Neural progenitor cell (in vitro differentiated cells): ENCODE measurements at regions not wholly inside any gene's neighbourhood (a gene's known extent, or its start where the extent isn't known, plus 50 kb on each side); places are given as distances from the start of the nearest gene placed in this dataset.

Experiments
- DNase-seq: peaks from one replicate; pipeline ENCODE4 v3.0.0-alpha.2; 2016; ENCODE audit warnings: low spot score
- H2AFZ ChIP-seq: fragments of 200-600 bp; sonication (generic); replicated peaks from 2 replicates; pipeline ENCODE4 v1.6.1; 2016; ENCODE audit warnings: antibody characterized with exemption
- H3F3A ChIP-seq: fragments of 200-600 bp; sonication (generic); 2 replicates; pipeline ENCODE4 v1.6.1; 2016; ENCODE audit warnings: antibody characterized with exemption, low read depth
- H3K27ac ChIP-seq: fragments of 200-600 bp; sonication (generic); 2 replicates; pipeline ENCODE4 v1.5.1; 2016; ENCODE audit warnings: mild to moderate bottlenecking
- H3K27me3 ChIP-seq: fragments of 200-600 bp; sonication (generic); 2 replicates; pipeline ENCODE4 v1.6.1; 2016; ENCODE audit warnings: mild to moderate bottlenecking, moderate library complexity
- H3K36me3 ChIP-seq: fragments of 200-600 bp; sonication (generic); 2 replicates; pipeline ENCODE4 v1.5.1; 2016
- H3K4me1 ChIP-seq: fragments of 200-600 bp; sonication (generic); 2 replicates; pipeline ENCODE4 v1.6.1; 2016; ENCODE audit warnings: mixed run types
- H3K4me2 ChIP-seq: fragments of 200-600 bp; sonication (generic); 2 replicates; pipeline ENCODE4 v1.6.1; 2016
- H3K4me3 ChIP-seq: fragments of 200-600 bp; sonication (generic); 2 replicates; pipeline ENCODE4 v1.5.1; 2016
- H3K79me2 ChIP-seq: fragments of 200-600 bp; sonication (generic); 2 replicates; pipeline ENCODE4 v1.6.1; 2016; ENCODE audit warnings: low read depth
- H3K9ac ChIP-seq: fragments of 200-600 bp; sonication (generic); 2 replicates; pipeline ENCODE4 v1.6.1; 2016
- H3K9me3 ChIP-seq: fragments of 200-600 bp; sonication (generic); 2 replicates; pipeline ENCODE4 v1.5.1; 2016; ENCODE audit warnings: low read depth
- H4K20me1 ChIP-seq: fragments of 200-600 bp; sonication (generic); 2 replicates; pipeline ENCODE4 v1.6.1; 2016; ENCODE audit warnings: low read depth
- H3K27ac Mint-ChIP-seq: 3 replicates; pipeline ENCODE4 v1.8.0; 2021; ENCODE audit warnings: mixed read lengths
- H3K27me3 Mint-ChIP-seq: 2 replicates; pipeline ENCODE4 v1.8.0; 2022; ENCODE audit warnings: low read depth, mild to moderate bottlenecking, inconsistent platforms, moderate library complexity, mixed read lengths; ENCODE audit not compliant: insufficient read depth
- H3K36me3 Mint-ChIP-seq: 3 replicates; pipeline ENCODE4 v1.8.0; 2021; ENCODE audit warnings: mixed read lengths
- H3K4me1 Mint-ChIP-seq: 3 replicates; pipeline ENCODE4 v1.8.0; 2021; ENCODE audit warnings: mixed read lengths
- H3K4me3 Mint-ChIP-seq: 3 replicates; pipeline ENCODE4 v1.8.0; 2021; ENCODE audit warnings: mild to moderate bottlenecking, moderate library complexity, mixed read lengths
- H3K9me3 Mint-ChIP-seq: 3 replicates; pipeline ENCODE4 v1.8.0; 2020; ENCODE audit warnings: mixed read lengths
- CTCF ChIP-seq: fragments of 200-600 bp; sonication (generic); IDR thresholded peaks from 2 replicates; pipeline ENCODE4 v1.5.1; 2017; ENCODE audit warnings: antibody characterized with exemption, mild to moderate bottlenecking
- EZH2 ChIP-seq: fragments of 200-600 bp; sonication (generic); IDR thresholded peaks from 2 replicates; pipeline ENCODE4 v1.6.1; 2017; ENCODE audit warnings: antibody characterized with exemption, mild to moderate bottlenecking, moderate library complexity
- EZH2phosphoT487 ChIP-seq: fragments of 200-600 bp; sonication (generic); IDR thresholded peaks from 2 replicates; pipeline ENCODE4 v1.6.1; 2017; ENCODE audit warnings: antibody characterized with exemption

GRCh38 chr15:47439146-47440111 lies 277.9 kb upstream of the SEMA6D start:
- Histone ChIP-seq H3K79me2 (no peaks in the 10 kb centered on the region), H3K27me3 (no peaks in the 10 kb centered on the region), H3K9me3 (no peaks in the 10 kb centered on the region), H3K27ac (no peak overlapping the region), H3K4me3 (no peak overlapping the region), H3K36me3 (no peaks in the 10 kb centered on the region), H3K4me2 (no peak overlapping the region), H3F3A (no peaks in the 10 kb centered on the region), H2AFZ (no peak overlapping the region), H3K4me1 (no peaks in the 10 kb centered on the region), H3K9ac (no peak overlapping the region), H4K20me1 (no peaks in the 10 kb centered on the region)
- no peak for DNase-seq
- H3K4me3 Mint-ChIP-seq: no peak overlapping the region
- TF ChIP-seq CTCF (no peak), EZH2 (no peak), EZH2phosphoT487 (no peak)
- H3K27me3 Mint-ChIP-seq: no peaks in the 10 kb centered on the region
- H3K36me3 Mint-ChIP-seq: no peaks in the 10 kb centered on the region
- H3K4me1 Mint-ChIP-seq: peaks cover 5% of the 10 kb centered on the region
- peaks cover 2% of the 10 kb centered on the region for H3K9me3 Mint-ChIP-seq
- no peak overlapping the region for H3K27ac Mint-ChIP-seq

- Histone ChIP-seq H4K20me1 (no peaks in the 10 kb centered on the region), H3K9ac (no peak overlapping the region), H3K79me2 (no peaks in the 10 kb centered on the region), H3K4me2 (no peak overlapping the region), H3K9me3 (no peaks in the 10 kb centered on the region), H2AFZ (no peak overlapping the region), H3K27ac (no peak overlapping the region), H3F3A (no peaks in the 10 kb centered on the region), H3K4me3 (no peak overlapping the region), H3K27me3 (no peaks in the 10 kb centered on the region), H3K4me1 (no peaks in the 10 kb centered on the region), H3K36me3 (no peaks in the 10 kb centered on the region)
- Mint-ChIP-seq H3K36me3 (no peaks in the 10 kb centered on the region), H3K27ac (no peak overlapping the region), H3K27me3 (no peaks in the 10 kb centered on the region), H3K4me1 (no peaks in the 10 kb centered on the region), H3K4me3 (no peak overlapping the region), H3K9me3 (peaks cover 2% of the 10 kb centered on the region)
- TF ChIP-seq CTCF (no peak), EZH2phosphoT487 (no peak), EZH2 (no peak)
- no peak for DNase-seq
These were observed 274.9 kb upstream of the SEMA6D start for GRCh38 chr15:47442371-47442770.

- no peak for TF ChIP-seq EZH2phosphoT487
- TF ChIP-seq EZH2: no peak
- TF ChIP-seq CTCF: no peak
- H3K4me1 Mint-ChIP-seq: no peaks in the 10 kb centered on the region
- H3K4me1 ChIP-seq: no peaks in the 10 kb centered on the region
- H3K36me3 Mint-ChIP-seq: no peaks in the 10 kb centered on the region
- H3K27ac Mint-ChIP-seq: no peak overlapping the region
- no peak overlapping the region for H2AFZ ChIP-seq
- peaks cover 2% of the 10 kb centered on the region for H3K9me3 Mint-ChIP-seq
- H3K4me3 Mint-ChIP-seq: no peak overlapping the region
- H3K79me2 ChIP-seq: no peaks in the 10 kb centered on the region
- no peak overlapping the region for H3K9ac ChIP-seq
- no peaks in the 10 kb centered on the region for H4K20me1 ChIP-seq
- H3K4me3 ChIP-seq: no peak overlapping the region
- H3K27ac ChIP-seq: no peak overlapping the region
- H3K9me3 ChIP-seq: no peaks in the 10 kb centered on the region
- no peak for DNase-seq
- H3K27me3 Mint-ChIP-seq: no peaks in the 10 kb centered on the region
- H3K4me2 ChIP-seq: no peak overlapping the region
- H3F3A ChIP-seq: no peaks in the 10 kb centered on the region
- H3K27me3 ChIP-seq: no peaks in the 10 kb centered on the region
- no peaks in the 10 kb centered on the region for H3K36me3 ChIP-seq
These were observed 273.5 kb upstream of the SEMA6D start for GRCh38 chr15:47443839-47444238.
